GM12878 (cell line): ENCODE measurements at regions not wholly inside any gene's neighbourhood (a gene's known extent, or its start where the extent isn't known, plus 50 kb on each side); places are given as distances from the start of the nearest gene placed in this dataset.

Source experiments
- CBX3 ChIP-seq: fragments of 200-600 bp; sonication (generic); IDR thresholded peaks from 2 replicates; pipeline ENCODE4 v1.6.1; 2016; ENCODE audit warnings: low read depth, borderline replicate concordance
- EP300 ChIP-seq, 2 experiments: fragments of 150-350 bp in 1 of 2; IDR thresholded peaks; 2 replicates each; pipeline ENCODE4 v1.6.1; 2011 to 2012; ENCODE audit warnings: low read depth in 2 of 2, low read length in 2 of 2, borderline replicate concordance in 1 of 2, improper control_type of control experiment in 1 of 2, inconsistent platforms in 1 of 2; ENCODE audit not compliant: control insufficient read depth in 1 of 2
- MXI1 ChIP-seq: fragments of 150-350 bp; IDR thresholded peaks from 2 replicates; pipeline ENCODE4 v1.6.1; 2011; ENCODE audit warnings: low read depth, mild to moderate bottlenecking, inconsistent platforms, low read length, improper control_type of control experiment
- STAT3 ChIP-seq: IDR thresholded peaks from 2 replicates; pipeline ENCODE4 v1.6.1; 2011; ENCODE audit warnings: low read depth, low read length, improper control_type of control experiment
- YY1 ChIP-seq: IDR thresholded peaks from 2 replicates; pipeline ENCODE4 v1.6.1; 2011; ENCODE audit warnings: low read depth, mild to moderate bottlenecking, low read length
- ZNF592 ChIP-seq: fragments of 450-650 bp; IDR thresholded peaks from 2 replicates; pipeline ENCODE4 v1.6.1; 2017; ENCODE audit warnings: mild to moderate bottlenecking, moderate library complexity
- TF ChIP-seq, protein P1 (sequence below): fragments of 450-650 bp; IDR thresholded peaks from 2 replicates; pipeline ENCODE4 v1.6.1; 2017; ENCODE audit warnings: mild to moderate bottlenecking, low read depth, inconsistent platforms; ENCODE audit not compliant: poor library complexity, severe bottlenecking

DNA sequence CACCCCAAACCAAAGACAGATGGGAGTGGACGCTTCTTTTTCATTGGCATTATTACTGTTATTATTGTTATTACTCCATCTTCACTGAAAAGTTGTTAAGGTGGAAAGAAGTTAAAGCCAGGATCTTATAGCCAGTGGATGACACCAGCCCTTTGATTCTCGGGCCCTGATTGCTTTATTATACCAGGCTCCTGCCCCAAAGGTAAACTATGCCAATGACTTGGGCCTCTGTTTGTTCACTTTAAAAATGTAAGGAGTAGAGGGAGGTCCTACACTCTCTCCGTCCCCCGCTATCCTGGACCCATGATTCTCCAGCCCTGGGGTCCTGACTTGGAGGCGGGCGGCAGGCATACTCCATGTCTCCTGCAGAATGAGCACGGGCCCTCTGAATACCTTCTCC is 106.8 kb downstream of the TOMM20 start (continued):
- no peak for TF ChIP-seq ZNF592
- no peak for TF ChIP-seq YY1
- no peak for TF ChIP-seq CBX3
- no peak for TF ChIP-seq STAT3
- no peak for TF ChIP-seq MXI1
- TF ChIP-seq EP300 (IDR thresholded peaks at IDR 0.05; ENCODE audit: borderline replicate concordance in 1 of 2, control insufficient read depth in 1 of 2, low read depth in 2 of 2, low read length in 2 of 2): no peak
- TF ChIP-seq, protein P1, sequence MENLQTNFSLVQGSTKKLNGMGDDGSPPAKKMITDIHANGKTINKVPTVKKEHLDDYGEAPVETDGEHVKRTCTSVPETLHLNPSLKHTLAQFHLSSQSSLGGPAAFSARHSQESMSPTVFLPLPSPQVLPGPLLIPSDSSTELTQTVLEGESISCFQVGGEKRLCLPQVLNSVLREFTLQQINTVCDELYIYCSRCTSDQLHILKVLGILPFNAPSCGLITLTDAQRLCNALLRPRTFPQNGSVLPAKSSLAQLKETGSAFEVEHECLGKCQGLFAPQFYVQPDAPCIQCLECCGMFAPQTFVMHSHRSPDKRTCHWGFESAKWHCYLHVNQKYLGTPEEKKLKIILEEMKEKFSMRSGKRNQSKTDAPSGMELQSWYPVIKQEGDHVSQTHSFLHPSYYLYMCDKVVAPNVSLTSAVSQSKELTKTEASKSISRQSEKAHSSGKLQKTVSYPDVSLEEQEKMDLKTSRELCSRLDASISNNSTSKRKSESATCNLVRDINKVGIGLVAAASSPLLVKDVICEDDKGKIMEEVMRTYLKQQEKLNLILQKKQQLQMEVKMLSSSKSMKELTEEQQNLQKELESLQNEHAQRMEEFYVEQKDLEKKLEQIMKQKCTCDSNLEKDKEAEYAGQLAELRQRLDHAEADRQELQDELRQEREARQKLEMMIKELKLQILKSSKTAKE: no peak
